HL-60 (cell line): ENCODE measurements at regions not wholly inside any gene's neighbourhood (a gene's known extent, or its start where the extent isn't known, plus 50 kb on each side); places are given as distances from the start of the nearest gene placed in this dataset.

ENCODE experiments used
- DNase-seq, 2 experiments: peaks; one replicate each; pipeline ENCODE4 v3.0.0-alpha.2; 2010 to 2020; ENCODE audit warnings: low read depth in 1 of 2, low spot score in 1 of 2
- H3K27ac ChIP-seq: fragments of 250-450 bp; sonication (Bioruptor Pico); replicated peaks from 2 replicates; pipeline ENCODE4 v1.5.1; 2020; ENCODE audit warnings: mild to moderate bottlenecking, moderate library complexity
- H3K27me3 ChIP-seq: fragments of 250-450 bp; sonication (Bioruptor Pico); 2 replicates; pipeline ENCODE4 v1.5.1; 2021; ENCODE audit warnings: mild to moderate bottlenecking, moderate library complexity; ENCODE audit not compliant: insufficient read depth, poor library complexity, severe bottlenecking
- H3K4me3 ChIP-seq: replicated peaks from 2 replicates; pipeline ENCODE4 v1.5.1; 2011; ENCODE audit warnings: mild to moderate bottlenecking, control low read depth, low read length; ENCODE audit not compliant: insufficient read depth
- GABPA ChIP-seq: IDR thresholded peaks from 2 replicates; pipeline ENCODE4 v1.6.1; 2012; ENCODE audit warnings: low read depth
- POLR2AphosphoS5 ChIP-seq: IDR thresholded peaks from 2 replicates; pipeline ENCODE4 v1.6.1; 2012; ENCODE audit warnings: low read depth
- SPI1 ChIP-seq: IDR thresholded peaks from 2 replicates; pipeline ENCODE4 v1.6.1; 2012; ENCODE audit warnings: low read depth, mild to moderate bottlenecking, borderline replicate concordance
- TF ChIP-seq, protein P1 (sequence below): IDR thresholded peaks from 2 replicates; pipeline ENCODE4 v1.6.1; 2012; ENCODE audit warnings: low read depth; ENCODE audit not compliant: insufficient replicate concordance
- TF ChIP-seq, protein P2 (sequence below): IDR thresholded peaks from one replicate; pipeline ENCODE4 v1.5.1; 2011; ENCODE audit warnings: low read length, control low read depth, inconsistent platforms; ENCODE audit not compliant: insufficient read depth

DNA sequence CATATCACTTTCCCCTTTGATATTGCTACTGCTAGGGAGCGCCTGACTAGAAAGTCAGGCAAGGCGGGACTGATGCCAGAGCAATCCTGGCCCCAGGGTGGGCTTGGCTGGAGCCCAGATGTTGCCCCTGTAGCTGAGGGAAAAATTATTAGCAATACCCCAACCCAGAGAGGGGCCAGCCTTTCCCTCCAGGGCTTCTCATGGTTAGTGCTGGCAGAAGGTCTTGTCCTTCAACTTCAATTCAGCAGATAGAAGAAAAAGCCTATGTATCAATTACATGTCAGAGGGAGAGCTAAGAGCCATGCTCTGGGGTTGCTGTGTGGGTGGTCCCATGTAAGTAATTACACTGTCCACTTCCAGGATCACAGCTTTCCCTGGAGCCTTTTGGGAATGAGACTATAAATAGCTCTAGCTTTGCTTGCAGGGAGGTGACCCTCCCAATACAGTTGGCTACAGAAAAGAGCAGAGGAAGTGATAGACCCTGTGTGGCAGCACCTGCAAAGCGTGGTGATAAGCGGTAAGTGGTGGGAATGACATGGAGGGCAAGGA, 579.1 kb downstream of the CCSER2 start:
- no peak overlapping the region for H3K4me3 ChIP-seq
- H3K27ac ChIP-seq: no peak overlapping the region
- no peaks in the 10 kb centered on the region for H3K27me3 ChIP-seq
- no peak for DNase-seq
- TF ChIP-seq GABPA: no peak
- no peak for TF ChIP-seq POLR2AphosphoS5
- TF ChIP-seq, protein P1, sequence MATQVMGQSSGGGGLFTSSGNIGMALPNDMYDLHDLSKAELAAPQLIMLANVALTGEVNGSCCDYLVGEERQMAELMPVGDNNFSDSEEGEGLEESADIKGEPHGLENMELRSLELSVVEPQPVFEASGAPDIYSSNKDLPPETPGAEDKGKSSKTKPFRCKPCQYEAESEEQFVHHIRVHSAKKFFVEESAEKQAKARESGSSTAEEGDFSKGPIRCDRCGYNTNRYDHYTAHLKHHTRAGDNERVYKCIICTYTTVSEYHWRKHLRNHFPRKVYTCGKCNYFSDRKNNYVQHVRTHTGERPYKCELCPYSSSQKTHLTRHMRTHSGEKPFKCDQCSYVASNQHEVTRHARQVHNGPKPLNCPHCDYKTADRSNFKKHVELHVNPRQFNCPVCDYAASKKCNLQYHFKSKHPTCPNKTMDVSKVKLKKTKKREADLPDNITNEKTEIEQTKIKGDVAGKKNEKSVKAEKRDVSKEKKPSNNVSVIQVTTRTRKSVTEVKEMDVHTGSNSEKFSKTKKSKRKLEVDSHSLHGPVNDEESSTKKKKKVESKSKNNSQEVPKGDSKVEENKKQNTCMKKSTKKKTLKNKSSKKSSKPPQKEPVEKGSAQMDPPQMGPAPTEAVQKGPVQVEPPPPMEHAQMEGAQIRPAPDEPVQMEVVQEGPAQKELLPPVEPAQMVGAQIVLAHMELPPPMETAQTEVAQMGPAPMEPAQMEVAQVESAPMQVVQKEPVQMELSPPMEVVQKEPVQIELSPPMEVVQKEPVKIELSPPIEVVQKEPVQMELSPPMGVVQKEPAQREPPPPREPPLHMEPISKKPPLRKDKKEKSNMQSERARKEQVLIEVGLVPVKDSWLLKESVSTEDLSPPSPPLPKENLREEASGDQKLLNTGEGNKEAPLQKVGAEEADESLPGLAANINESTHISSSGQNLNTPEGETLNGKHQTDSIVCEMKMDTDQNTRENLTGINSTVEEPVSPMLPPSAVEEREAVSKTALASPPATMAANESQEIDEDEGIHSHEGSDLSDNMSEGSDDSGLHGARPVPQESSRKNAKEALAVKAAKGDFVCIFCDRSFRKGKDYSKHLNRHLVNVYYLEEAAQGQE: no peak
- no peak for TF ChIP-seq SPI1
- TF ChIP-seq, protein P2, sequence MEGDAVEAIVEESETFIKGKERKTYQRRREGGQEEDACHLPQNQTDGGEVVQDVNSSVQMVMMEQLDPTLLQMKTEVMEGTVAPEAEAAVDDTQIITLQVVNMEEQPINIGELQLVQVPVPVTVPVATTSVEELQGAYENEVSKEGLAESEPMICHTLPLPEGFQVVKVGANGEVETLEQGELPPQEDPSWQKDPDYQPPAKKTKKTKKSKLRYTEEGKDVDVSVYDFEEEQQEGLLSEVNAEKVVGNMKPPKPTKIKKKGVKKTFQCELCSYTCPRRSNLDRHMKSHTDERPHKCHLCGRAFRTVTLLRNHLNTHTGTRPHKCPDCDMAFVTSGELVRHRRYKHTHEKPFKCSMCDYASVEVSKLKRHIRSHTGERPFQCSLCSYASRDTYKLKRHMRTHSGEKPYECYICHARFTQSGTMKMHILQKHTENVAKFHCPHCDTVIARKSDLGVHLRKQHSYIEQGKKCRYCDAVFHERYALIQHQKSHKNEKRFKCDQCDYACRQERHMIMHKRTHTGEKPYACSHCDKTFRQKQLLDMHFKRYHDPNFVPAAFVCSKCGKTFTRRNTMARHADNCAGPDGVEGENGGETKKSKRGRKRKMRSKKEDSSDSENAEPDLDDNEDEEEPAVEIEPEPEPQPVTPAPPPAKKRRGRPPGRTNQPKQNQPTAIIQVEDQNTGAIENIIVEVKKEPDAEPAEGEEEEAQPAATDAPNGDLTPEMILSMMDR: no peak

DNA sequence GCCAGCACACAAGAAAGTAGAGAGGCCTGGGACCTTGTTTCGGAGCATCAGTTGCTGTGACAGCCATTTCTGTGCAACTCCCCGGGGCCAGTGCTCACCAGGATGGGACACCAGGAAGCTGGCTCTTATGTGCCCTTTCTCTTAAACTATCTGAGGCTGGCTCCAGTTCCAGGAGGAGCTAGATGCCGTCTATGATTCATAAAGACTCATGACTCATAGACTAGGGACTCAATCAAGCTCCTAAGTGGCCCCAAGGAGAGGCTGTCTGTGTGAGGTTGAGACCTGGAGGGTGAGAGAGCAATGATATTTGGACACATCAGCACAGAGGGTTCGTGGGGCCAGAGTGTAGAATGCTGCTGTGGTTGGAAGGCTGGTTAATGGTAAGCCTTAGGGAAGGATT, 580.1 kb downstream of the CCSER2 start:
- no peak for DNase-seq
- no peak for TF ChIP-seq SPI1
- no peak for TF ChIP-seq GABPA
- TF ChIP-seq, protein P1: no peak
- TF ChIP-seq, protein P2: no peak
- TF ChIP-seq POLR2AphosphoS5: no peak
- no peaks in the 10 kb centered on the region for H3K27me3 ChIP-seq
- H3K4me3 ChIP-seq: no peak overlapping the region
- no peak overlapping the region for H3K27ac ChIP-seq

DNA sequence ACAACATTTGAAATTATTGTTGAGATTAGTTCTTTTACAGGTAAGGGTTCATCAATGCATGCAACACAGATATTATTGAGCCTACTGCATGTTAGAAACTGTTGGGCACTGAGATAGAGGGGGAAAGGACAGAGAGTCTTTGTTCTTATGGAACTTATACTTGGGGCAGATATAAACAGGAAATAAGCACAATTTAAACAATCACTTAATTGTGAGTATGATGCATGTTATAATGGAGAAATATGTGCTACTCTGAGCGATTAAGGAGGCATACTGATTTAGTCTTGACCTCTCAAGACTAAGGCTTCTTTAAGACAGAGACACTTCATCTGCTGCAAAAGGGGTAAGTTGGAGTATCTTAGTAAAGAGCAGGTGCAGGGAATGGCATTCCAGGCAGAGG, 593.3 kb downstream of the CCSER2 start:
- H3K4me3 ChIP-seq: no peak overlapping the region
- H3K27ac ChIP-seq: no peak overlapping the region
- TF ChIP-seq POLR2AphosphoS5 (no peak), SPI1 (no peak), GABPA (no peak)
- DNase-seq: no peak
- peaks cover 2% of the 10 kb centered on the region for H3K27me3 ChIP-seq

DNA sequence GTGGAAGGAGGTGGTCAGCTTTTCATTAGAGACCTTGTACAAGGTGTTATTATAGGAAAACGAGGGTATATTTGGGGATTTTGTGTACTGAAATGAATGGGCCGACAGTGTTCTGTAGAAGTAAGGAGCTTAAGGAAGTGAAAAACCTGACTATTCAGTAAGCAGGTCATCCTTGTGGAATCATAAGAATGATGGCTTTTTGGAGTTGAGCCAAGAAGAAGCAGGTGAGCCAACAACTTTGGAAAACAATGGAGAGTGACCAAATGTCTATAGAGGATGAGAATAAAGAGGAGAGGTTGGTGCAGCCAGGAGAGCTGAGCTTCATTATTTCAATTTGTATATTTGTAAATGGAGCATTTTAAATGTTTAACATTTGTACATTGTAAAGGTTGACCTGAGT, 595.7 kb downstream of the CCSER2 start:
- Histone ChIP-seq H3K27me3 (peaks cover 2% of the 10 kb centered on the region), H3K27ac (no peak overlapping the region), H3K4me3 (no peak overlapping the region)
- TF ChIP-seq, protein P1: no peak
- TF ChIP-seq SPI1: no peak
- TF ChIP-seq POLR2AphosphoS5: no peak
- no peak for TF ChIP-seq GABPA
- TF ChIP-seq, protein P2: no peak
- no peak for DNase-seq
